Urinary bladder (tissue), 3 donors: ENCODE measurements at regions not wholly inside any gene's neighbourhood (a gene's known extent, or its start where the extent isn't known, plus 50 kb on each side); places are given as distances from the start of the nearest gene placed in this dataset.
"Not testable (repeated sequence)": the region's sequence is repeated elsewhere in the genome, so short reads cannot be mapped to it uniquely, and the experiment has no call there.

Source experiments
- DNase-seq: peaks from one replicate; pipeline ENCODE4 v3.0.0-alpha.2; 2015; ENCODE audit errors: extremely low spot score
- H3K27ac ChIP-seq: one replicate; pipeline ENCODE4 v1.5.1; 2013; ENCODE audit warnings: low read depth, mild to moderate bottlenecking, moderate library complexity
- H3K36me3 ChIP-seq: one replicate; pipeline ENCODE4 v1.6.1; 2013; ENCODE audit warnings: mild to moderate bottlenecking, moderate library complexity; ENCODE audit not compliant: insufficient read depth
- H3K4me1 ChIP-seq: one replicate; pipeline ENCODE4 v1.6.1; 2013; ENCODE audit warnings: mild to moderate bottlenecking, moderate library complexity; ENCODE audit not compliant: insufficient read depth
- H3K4me3 ChIP-seq: one replicate; pipeline ENCODE4 v1.5.1; 2013; ENCODE audit warnings: low read depth, low read length
- WGBS: extraction: QIAGEN DNeasy Blood & Tissue Kit; methylation state at CpG from one replicate; pipeline ENCODE4 v1.1.7; 2013; 5-methylcytosine and 5-hydroxymethylcytosine counted together
- donor health status: healthy with polysubstance abuse.
- donor health status: healthy.

- DNase-seq = no peak
- Histone ChIP-seq H3K4me1 (no peaks in the 10 kb centered on the region), H3K36me3 (no peaks in the 10 kb centered on the region), H3K4me3 (no peak overlapping the region), H3K27ac (no peak overlapping the region)
- 70% methylated on average over 3 of the region's 3 CpGs for WGBS
Observed at GRCh38 chr2:16416651-16417050, 249.0 kb downstream of the CYRIA start.

DNA sequence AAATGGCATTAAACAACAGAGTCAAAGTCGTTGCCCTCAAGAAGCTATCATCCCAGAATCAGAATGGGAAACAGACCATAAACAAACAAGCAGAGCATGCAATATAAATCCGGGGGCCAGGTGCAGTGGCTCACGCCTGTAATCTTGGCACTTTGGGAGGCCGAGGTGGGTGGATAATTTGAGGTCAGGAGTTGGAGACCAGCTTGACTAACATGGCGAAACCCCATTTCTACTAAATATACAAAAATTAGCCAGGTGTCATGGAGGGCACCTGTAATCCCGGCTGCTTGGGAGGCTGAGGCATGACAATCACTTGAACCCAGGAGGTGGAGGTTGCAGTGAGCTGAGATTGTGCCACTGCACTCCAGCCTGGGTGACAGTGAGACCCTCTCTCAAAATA lies 249.8 kb downstream of the CYRIA start:
- not testable (repeated sequence) for H3K4me3 ChIP-seq, H3K27ac ChIP-seq, H3K4me1 ChIP-seq, DNase-seq, H3K36me3 ChIP-seq
- WGBS = 91% methylated on average over 6 of the region's 6 CpGs

GRCh38 chr2:16413947-16414346 lies 251.7 kb downstream of the CYRIA start:
- DNase-seq = no peak
- WGBS = 59% methylated on average over 1 of the region's 1 CpG
- no peaks in the 10 kb centered on the region for H3K4me1 ChIP-seq
- H3K36me3 ChIP-seq = no peaks in the 10 kb centered on the region
- H3K4me3 ChIP-seq = no peak overlapping the region
- H3K27ac ChIP-seq = no peak overlapping the region

DNA sequence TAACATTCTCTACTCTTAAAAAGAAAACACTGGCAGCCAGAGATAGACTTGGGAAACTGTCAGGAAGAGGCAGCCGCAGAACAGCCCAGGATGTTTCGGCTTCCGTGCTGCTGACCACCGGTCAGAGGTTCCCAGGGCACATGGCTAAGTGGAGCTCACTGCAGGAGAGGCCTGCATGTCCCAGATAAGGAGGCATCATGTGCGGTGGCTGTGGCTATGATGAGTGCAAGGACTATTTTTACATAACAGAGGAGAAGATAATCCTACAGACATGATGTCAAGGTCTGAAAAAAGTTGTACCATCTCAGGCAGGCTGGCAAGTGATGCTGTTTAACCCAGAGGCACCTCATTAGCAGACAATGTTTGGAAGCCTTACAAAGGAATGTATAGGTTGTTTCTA lies 252.3 kb downstream of the CYRIA start:
- DNase-seq = no peak
- no peak overlapping the region for H3K27ac ChIP-seq
- H3K4me1 ChIP-seq = no peaks in the 10 kb centered on the region
- WGBS = 43% methylated on average over 5 of the region's 5 CpGs
- H3K4me3 ChIP-seq = no peak overlapping the region
- no peaks in the 10 kb centered on the region for H3K36me3 ChIP-seq

GRCh38 chr2:16412321-16413030 lies 253.2 kb downstream of the CYRIA start:
- Histone ChIP-seq H3K4me1 (no peaks in the 10 kb centered on the region), H3K4me3 (no peak overlapping the region), H3K36me3 (no peaks in the 10 kb centered on the region), H3K27ac (no peak overlapping the region)
- DNase-seq = no peak
- WGBS = 81% methylated on average over 2 of the region's 2 CpGs

DNA sequence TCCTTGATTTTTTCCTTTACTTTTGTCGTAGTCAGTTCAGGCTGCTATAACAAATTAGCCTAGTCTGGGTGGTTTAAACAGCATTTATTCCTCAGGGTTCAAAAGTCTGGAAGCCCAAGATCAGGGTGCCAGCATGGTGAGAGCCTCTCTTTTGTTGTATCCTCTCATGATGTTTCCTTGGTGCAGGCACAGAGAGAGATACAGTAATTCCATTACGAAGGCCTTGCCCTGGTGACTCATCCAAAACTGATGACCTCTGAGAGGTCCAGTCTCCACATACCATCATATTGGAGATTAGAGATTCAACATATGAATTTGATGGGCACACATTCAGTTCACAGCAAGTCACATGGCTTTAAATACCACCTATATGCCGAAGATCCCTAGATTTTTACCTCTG lies 253.8 kb downstream of the CYRIA start:
- no peak overlapping the region for H3K4me3 ChIP-seq
- WGBS = 89% methylated on average over 3 of the region's 3 CpGs
- no peaks in the 10 kb centered on the region for H3K36me3 ChIP-seq
- no peaks in the 10 kb centered on the region for H3K4me1 ChIP-seq
- no peak for DNase-seq
- H3K27ac ChIP-seq = no peak overlapping the region

DNA sequence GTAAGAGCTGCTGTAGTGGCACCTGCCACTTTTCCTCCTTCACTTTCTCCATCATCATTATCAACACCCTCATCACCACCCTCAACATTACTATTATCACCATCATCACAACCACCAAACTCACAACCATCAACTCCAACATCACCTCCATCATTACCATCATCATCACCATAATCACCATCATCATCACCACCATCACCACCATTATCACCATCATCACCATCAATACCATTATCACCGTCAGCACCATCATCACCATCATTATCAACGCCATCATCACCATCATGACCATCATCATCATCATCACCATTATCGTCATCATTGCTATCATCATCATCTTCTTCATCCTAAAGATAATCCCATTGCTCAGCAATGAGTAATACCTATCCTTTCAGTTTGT lies 255.8 kb downstream of the CYRIA start:
- 91% methylated on average over 3 of the region's 3 CpGs for WGBS
- Histone ChIP-seq H3K4me1 (no peaks in the 10 kb centered on the region), H3K4me3 (no peak overlapping the region), H3K36me3 (no peaks in the 10 kb centered on the region), H3K27ac (no peak overlapping the region)
- no peak for DNase-seq

DNA sequence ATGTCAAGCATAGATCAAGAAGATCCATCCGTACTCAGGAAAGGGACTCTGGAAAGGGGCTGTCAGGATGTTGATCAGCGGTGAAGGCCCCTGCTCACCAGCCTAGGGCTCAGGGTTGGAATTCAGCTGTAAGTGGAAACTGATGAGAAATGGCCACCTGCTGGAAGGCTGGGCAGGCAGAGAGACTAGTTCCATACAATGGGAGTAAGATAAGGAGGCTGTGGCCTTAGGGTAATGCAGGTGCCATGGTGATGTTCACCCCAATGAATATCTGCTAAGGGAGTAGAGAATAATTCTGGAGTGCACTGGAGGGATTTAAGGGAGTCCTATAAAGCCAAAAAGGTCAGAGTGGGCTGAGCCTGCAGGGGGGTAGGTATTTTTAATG lies 256.6 kb downstream of the CYRIA start:
- H3K36me3 ChIP-seq = no peaks in the 10 kb centered on the region
- 93% methylated on average over 2 of the region's 2 CpGs for WGBS
- no peak for DNase-seq

DNA sequence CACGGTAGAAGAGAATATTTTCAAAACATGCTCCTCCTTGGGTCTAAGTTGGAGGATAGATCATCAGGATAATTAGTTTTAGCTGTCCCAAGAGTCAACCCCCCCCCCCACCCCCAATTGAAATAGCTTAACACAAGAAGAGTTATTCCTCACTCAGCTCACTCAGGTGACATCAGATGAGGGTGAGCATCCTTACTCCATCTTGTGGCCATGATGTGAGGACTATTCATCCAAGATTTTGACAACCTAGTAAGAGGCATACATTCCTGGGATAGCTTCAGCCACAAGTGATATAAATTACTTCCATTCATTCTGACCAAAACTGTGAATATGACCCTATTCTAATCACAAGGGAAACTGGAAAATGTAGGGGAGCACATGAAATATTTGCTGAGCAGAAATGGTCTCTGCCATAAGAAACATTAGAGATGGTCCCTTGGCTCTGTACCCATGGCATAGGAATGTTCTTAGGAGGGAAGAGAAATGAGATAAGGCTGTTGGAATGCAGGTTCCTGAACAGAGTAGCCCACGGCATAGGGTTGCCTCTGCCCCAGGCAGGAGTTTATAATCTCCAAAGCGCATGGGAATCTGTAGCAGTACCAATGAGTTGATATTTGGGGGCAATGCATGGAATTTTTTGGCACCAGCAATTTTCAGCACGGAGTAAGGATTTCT lies 257.2 kb downstream of the CYRIA start:
- 61% methylated on average over 4 of the region's 4 CpGs for WGBS
- no peak for DNase-seq
- Histone ChIP-seq H3K36me3 (no peaks in the 10 kb centered on the region), H3K4me1 (no peaks in the 10 kb centered on the region), H3K27ac (no peak overlapping the region), H3K4me3 (no peak overlapping the region)

More for the DNA sequence above, 256.6 kb downstream of the CYRIA start:
- no peak overlapping the region for H3K27ac ChIP-seq
- no peak overlapping the region for H3K4me3 ChIP-seq
- no peaks in the 10 kb centered on the region for H3K4me1 ChIP-seq

- H3K4me1 ChIP-seq = no peaks in the 10 kb centered on the region
- no peak for DNase-seq
- no peaks in the 10 kb centered on the region for H3K36me3 ChIP-seq
- no peak overlapping the region for H3K4me3 ChIP-seq
- H3K27ac ChIP-seq = no peak overlapping the region
- 79% methylated on average over 10 of the region's 10 CpGs for WGBS
Observed at GRCh38 chr2:16407358-16407757, 258.3 kb downstream of the CYRIA start.

DNA sequence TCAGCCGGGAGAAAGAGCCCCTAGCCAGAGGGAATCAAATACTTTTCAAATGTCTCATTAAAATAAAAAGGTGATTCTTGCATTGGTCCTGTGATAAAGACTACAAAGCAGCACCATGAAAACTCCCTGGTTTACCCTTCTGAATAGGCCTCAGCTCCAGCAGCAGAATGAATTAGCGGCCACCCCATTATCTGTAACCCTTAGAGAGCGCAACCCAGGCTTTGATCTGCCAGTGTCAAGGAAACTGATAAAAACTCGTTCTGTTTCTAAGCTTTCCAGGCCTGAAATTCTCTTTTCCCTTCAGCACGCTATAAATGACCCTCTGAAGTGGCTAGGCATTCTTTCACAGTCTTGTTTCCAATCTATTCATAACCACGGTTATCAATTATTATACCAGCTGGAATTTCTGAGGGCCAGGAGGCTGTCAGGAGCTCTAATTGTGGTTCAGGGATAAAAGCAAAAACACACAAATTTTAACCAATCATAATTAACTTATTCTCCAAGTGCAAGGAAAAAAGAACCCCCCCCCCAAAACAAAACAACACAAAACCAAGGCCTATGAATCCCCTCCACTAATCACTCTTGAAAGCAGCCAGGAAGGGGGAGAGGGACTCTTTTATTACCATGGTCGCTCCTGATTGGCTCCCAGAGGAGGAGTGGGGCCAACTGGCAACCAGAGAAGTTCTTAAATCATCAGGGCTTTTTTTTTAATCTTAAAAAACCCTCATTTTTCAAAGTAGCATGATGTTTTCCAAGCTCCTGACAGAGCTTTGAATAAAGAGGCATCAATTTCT lies 258.9 kb downstream of the CYRIA start:
- 70% methylated on average over 7 of the region's 7 CpGs for WGBS
- no peaks in the 10 kb centered on the region for H3K4me1 ChIP-seq
- DNase-seq = no peak

GRCh38 chr2:16405551-16405950 lies 260.1 kb downstream of the CYRIA start:
- Histone ChIP-seq H3K4me3 (no peak overlapping the region), H3K36me3 (no peaks in the 10 kb centered on the region), H3K4me1 (no peaks in the 10 kb centered on the region), H3K27ac (no peak overlapping the region)
- DNase-seq = no peak
- 62% methylated on average over 3 of the region's 3 CpGs for WGBS

More for the DNA sequence above, 258.9 kb downstream of the CYRIA start:
- Histone ChIP-seq H3K36me3 (no peaks in the 10 kb centered on the region), H3K27ac (no peak overlapping the region), H3K4me3 (no peak overlapping the region)

GRCh38 chr2:16404551-16405300 lies 260.9 kb downstream of the CYRIA start:
- Histone ChIP-seq H3K27ac (no peak overlapping the region), H3K4me1 (no peaks in the 10 kb centered on the region), H3K4me3 (no peak overlapping the region), H3K36me3 (no peaks in the 10 kb centered on the region)
- DNase-seq = no peak
- 84% methylated on average over 5 of the region's 5 CpGs for WGBS
